DOHH2 (cell line): ENCODE measurements at regions not wholly inside any gene's neighbourhood (a gene's known extent, or its start where the extent isn't known, plus 50 kb on each side); places are given as distances from the start of the nearest gene placed in this dataset.

ENCODE experiments used
- H3F3A ChIP-seq: fragments of 200-600 bp; sonication (generic), shearing (Covaris generic); 2 replicates; pipeline ENCODE4 v1.6.0; 2016; ENCODE audit warnings: antibody characterized with exemption, mild to moderate bottlenecking; ENCODE audit not compliant: control insufficient read depth, insufficient read depth
- H3K27ac ChIP-seq: fragments of 200-600 bp; sonication (generic); 2 replicates; pipeline ENCODE4 v1.5.1; 2014; ENCODE audit warnings: low read depth, mild to moderate bottlenecking, low read length, moderate library complexity
- H3K27me3 ChIP-seq: fragments of 200-600 bp; sonication (generic); 2 replicates; pipeline ENCODE4 v1.6.1; 2014; ENCODE audit warnings: mild to moderate bottlenecking, low read length, mixed read lengths; ENCODE audit not compliant: control insufficient read depth
- H3K36me3 ChIP-seq: fragments of 200-600 bp; sonication (generic); 2 replicates; pipeline ENCODE4 v1.6.1; 2014; ENCODE audit warnings: mild to moderate bottlenecking, low read length, moderate library complexity, mixed read lengths; ENCODE audit not compliant: control insufficient read depth
- H3K4me1 ChIP-seq: fragments of 200-600 bp; sonication (generic); 2 replicates; pipeline ENCODE4 v1.6.1; 2014; ENCODE audit warnings: mild to moderate bottlenecking, low read length, mixed read lengths; ENCODE audit not compliant: control insufficient read depth
- H3K4me2 ChIP-seq: fragments of 200-600 bp; sonication (generic); 2 replicates; pipeline ENCODE4 v1.6.0; 2014; ENCODE audit warnings: mild to moderate bottlenecking, low read length, moderate library complexity
- H3K4me3 ChIP-seq: fragments of 200-600 bp; sonication (generic); 2 replicates; pipeline ENCODE4 v1.5.1; 2014; ENCODE audit warnings: mild to moderate bottlenecking, low read length, mixed read lengths
- H3K79me2 ChIP-seq: fragments of 200-600 bp; sonication (generic); 2 replicates; pipeline ENCODE4 v1.6.1; 2014; ENCODE audit warnings: mild to moderate bottlenecking, low read length, mixed read lengths; ENCODE audit not compliant: control insufficient read depth
- H3K9me2 ChIP-seq: fragments of 200-600 bp; sonication (generic); replicated peaks from 2 replicates; pipeline ENCODE4 v1.6.1; 2014; ENCODE audit warnings: mild to moderate bottlenecking, low read length, mixed read lengths; ENCODE audit not compliant: control insufficient read depth
- H3K9me3 ChIP-seq: fragments of 200-600 bp; sonication (generic); 2 replicates; pipeline ENCODE4 v1.6.1; 2014; ENCODE audit warnings: antibody characterized with exemption, low read length, mixed read lengths; ENCODE audit not compliant: control insufficient read depth, insufficient read depth
- H4K20me1 ChIP-seq: fragments of 200-600 bp; sonication (generic); 2 replicates; pipeline ENCODE4 v1.6.0; 2014; ENCODE audit warnings: low read depth, mild to moderate bottlenecking, antibody characterized with exemption, low read length, moderate library complexity; ENCODE audit not compliant: control insufficient read depth, insufficient read depth
- EZH2phosphoT487 ChIP-seq: fragments of 200-600 bp; sonication (generic); IDR thresholded peaks from 2 replicates; pipeline ENCODE4 v1.6.1; 2017; ENCODE audit warnings: borderline replicate concordance, mild to moderate bottlenecking, antibody characterized with exemption, low read length, moderate library complexity, mixed read lengths
- TF ChIP-seq, protein P1 (sequence below): fragments of 200-600 bp; sonication (generic); IDR thresholded peaks from one replicate; pipeline ENCODE4 v1.5.1; 2014; ENCODE audit warnings: antibody characterized with exemption, mild to moderate bottlenecking, low read depth, low read length; ENCODE audit not compliant: poor library complexity, severe bottlenecking

DNA sequence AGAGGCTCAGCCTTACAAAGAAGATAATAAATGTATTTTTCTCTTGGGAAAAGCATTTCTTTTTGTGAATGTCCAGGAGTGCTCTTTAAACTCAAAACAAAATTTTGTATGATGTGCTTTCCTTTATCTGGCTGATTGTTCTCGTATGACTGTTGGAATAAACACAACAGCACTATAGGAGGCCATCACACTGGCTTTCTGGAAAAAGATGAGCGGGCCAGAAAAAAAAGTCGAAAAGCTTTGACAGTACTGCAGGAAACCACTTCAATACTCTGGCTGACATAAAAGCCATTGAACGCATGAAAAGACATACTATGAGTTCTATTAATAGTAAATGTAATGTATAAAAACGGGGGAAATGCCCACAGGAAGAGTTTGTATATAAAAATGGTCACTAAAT lies 64.7 kb upstream of the CTSO start:
- Histone ChIP-seq H3F3A (no peaks in the 10 kb centered on the region), H3K4me1 (no peaks in the 10 kb centered on the region), H4K20me1 (no peaks in the 10 kb centered on the region), H3K4me3 (no peak overlapping the region), H3K36me3 (no peaks in the 10 kb centered on the region), H3K9me2 (no peaks in the 10 kb centered on the region), H3K27me3 (no peaks in the 10 kb centered on the region), H3K27ac (no peak overlapping the region), H3K79me2 (no peaks in the 10 kb centered on the region), H3K4me2 (no peak overlapping the region), H3K9me3 (no peaks in the 10 kb centered on the region)
- TF ChIP-seq EZH2phosphoT487, result no peak
- TF ChIP-seq, protein P1, sequence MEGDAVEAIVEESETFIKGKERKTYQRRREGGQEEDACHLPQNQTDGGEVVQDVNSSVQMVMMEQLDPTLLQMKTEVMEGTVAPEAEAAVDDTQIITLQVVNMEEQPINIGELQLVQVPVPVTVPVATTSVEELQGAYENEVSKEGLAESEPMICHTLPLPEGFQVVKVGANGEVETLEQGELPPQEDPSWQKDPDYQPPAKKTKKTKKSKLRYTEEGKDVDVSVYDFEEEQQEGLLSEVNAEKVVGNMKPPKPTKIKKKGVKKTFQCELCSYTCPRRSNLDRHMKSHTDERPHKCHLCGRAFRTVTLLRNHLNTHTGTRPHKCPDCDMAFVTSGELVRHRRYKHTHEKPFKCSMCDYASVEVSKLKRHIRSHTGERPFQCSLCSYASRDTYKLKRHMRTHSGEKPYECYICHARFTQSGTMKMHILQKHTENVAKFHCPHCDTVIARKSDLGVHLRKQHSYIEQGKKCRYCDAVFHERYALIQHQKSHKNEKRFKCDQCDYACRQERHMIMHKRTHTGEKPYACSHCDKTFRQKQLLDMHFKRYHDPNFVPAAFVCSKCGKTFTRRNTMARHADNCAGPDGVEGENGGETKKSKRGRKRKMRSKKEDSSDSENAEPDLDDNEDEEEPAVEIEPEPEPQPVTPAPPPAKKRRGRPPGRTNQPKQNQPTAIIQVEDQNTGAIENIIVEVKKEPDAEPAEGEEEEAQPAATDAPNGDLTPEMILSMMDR, result no peak

DNA sequence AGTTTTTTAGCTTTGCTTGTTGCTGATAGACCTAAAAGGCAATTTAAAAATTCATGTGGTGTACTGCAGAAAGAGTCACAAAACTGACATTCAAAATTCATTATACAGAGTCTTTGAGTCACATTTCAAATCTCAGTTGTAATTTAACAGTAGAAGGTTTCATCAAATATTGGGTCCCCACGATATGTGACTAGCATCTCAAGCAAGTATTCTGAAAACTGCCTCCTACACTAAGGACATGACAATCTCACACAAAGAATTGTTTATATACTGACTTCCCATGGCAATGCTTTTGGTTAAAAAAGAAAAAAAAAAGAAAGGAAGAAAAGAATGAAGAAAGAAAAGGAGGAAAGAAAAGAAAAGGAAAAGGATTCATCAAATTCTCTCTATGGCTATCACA lies 62.1 kb upstream of the CTSO start:
- Histone ChIP-seq H3K27ac (no peak overlapping the region), H3K9me3 (no peaks in the 10 kb centered on the region), H3K79me2 (no peaks in the 10 kb centered on the region), H3K4me1 (no peaks in the 10 kb centered on the region), H3F3A (no peaks in the 10 kb centered on the region), H3K4me2 (no peak overlapping the region), H3K9me2 (no peaks in the 10 kb centered on the region), H3K4me3 (no peak overlapping the region), H3K36me3 (no peaks in the 10 kb centered on the region), H4K20me1 (no peaks in the 10 kb centered on the region), H3K27me3 (no peaks in the 10 kb centered on the region)
- TF ChIP-seq, protein P1, result no peak
- no peak for TF ChIP-seq EZH2phosphoT487

DNA sequence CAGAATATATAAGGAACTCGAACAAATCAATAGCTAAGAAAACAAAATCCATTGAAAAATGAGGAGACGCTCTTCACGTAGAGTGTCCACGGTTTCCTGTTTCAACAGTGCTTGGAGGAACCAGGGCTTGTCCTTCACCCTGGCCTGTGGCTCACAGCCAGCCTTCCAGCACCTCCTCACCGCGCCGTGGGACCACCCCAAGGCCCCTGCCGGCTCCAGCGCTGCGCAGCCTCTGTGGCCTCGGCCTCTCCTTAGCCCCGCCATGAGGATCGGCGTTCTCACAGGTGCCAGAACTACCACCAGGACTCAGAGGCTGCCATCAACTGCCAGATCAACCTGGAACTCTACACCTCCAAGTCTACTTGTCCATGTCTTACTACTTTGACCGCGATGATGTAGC lies 52.5 kb upstream of the CTSO start:
- H3K79me2 ChIP-seq, result no peaks in the 10 kb centered on the region
- no peaks in the 10 kb centered on the region for H3F3A ChIP-seq
- H3K4me3 ChIP-seq, result no peak overlapping the region
- H4K20me1 ChIP-seq, result no peaks in the 10 kb centered on the region
- H3K9me2 ChIP-seq, result no peaks in the 10 kb centered on the region
- H3K4me1 ChIP-seq, result no peaks in the 10 kb centered on the region
- no peaks in the 10 kb centered on the region for H3K27me3 ChIP-seq
- H3K36me3 ChIP-seq, result no peaks in the 10 kb centered on the region
- H3K9me3 ChIP-seq, result no peaks in the 10 kb centered on the region
- TF ChIP-seq EZH2phosphoT487, result no peak
- TF ChIP-seq, protein P1, result no peak
- no peak overlapping the region for H3K4me2 ChIP-seq
- no peak overlapping the region for H3K27ac ChIP-seq
